NCI-H82 treated with DMSO at 0.1 percent for 48 hours (cell line): ENCODE measurements at regions not wholly inside any gene's neighbourhood (a gene's known extent, or its start where the extent isn't known, plus 50 kb on each side); places are given as distances from the start of the nearest gene placed in this dataset.
"Not testable (repeated sequence)": the region's sequence is repeated elsewhere in the genome, so short reads cannot be mapped to it uniquely, and the experiment has no call there.

ENCODE experiments used
- DNase-seq: peaks from one replicate; lab custom pipeline; 2025; ENCODE audit not compliant: unreplicated experiment; lab: John Stamatoyannopoulos, UW

DNA sequence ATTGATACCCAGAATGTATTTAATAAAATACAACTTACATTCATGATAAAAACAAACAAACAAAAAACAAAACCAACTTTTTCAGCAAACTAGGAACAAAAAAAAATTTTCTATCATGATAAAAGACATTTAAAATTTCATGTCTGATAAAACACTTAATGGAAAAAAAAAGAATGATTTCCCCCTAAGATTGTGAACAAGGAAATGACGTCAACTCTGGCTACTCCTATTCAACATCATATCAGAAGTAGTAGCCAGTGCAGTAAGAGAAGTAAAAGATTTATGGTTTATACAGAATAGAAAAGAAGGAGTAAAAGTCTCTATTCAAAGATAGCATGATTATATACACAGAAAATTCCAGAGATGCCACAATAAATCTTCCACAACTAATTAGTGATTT, 1306.6 kb downstream of the FSCB start:
- DNase-seq, result no peak

DNA sequence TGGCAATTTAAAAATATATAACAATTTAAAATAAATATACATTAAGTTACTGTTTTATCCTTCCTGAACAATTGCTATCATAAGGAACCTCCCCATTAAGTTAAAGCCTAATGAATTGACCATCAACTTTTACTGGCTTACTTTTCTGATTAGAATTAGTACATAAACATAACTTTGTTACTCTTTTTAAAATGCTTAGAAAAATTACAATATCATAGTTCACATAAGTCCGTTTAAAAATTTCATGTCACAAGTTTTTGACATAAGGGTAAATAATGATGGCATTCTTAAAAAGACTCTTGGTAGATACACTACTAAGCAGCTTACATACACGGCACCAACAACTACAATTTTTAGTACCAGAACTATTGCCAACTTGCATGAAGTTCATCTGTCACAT, 1308.6 kb downstream of the FSCB start:
- no peak for DNase-seq

DNA sequence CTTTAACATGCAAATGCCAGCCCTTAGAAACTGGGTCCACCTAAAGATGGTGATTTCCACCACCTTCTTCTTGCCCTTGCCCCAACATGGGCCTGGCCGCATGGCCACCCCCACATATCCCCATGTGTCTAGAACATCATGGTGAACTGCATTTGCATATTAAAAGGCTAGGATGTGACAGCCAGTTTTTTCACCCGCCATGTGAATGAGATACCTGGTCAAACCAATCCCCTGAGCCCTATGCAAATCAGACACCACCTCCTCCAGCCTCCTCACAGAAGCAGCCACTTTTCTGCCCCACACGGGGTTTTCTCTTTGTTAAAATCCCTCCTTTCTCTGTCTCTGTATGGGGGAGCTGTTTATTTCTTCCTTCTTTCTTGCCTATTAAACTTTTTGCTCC, 1322.5 kb downstream of the FSCB start:
- no peak for DNase-seq

DNA sequence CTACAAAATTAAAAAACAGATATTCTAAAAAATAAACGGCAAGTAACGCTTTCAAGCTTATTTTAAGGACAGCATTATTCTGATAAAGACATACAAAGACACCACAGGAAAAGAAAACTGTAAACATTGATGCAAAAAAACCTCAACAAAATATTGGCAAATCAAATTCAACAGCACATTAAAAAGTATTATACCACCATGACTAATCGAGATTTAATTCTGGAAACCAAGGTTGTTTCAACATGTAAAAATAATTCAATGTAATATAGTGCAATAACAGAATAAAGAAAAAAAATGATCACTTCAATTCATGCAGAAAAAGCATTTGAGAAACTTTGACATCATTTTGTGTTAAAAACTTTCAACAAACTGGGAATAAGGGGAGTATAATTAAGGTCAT, 1323.2 kb downstream of the FSCB start:
- DNase-seq, result no peak

DNA sequence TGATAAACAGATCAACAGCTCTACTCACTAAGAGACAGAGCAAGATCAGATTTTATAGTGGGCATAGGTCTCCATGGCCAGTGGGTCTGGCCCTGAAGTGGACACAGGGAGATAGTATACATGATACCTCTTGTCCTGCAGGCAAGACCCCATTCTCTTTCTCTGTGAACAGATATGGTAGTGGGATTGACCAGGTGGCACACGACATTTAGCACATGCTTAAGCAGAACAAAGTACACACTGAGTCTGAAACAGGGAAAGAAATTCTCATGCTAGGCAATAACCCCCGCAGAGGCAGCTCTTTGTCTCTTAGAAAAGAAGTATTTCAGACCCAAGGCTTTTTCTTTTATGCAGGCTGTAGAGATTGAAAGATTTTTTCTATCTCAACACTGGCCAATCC, 1331.2 kb downstream of the FSCB start:
- no peak for DNase-seq

DNA sequence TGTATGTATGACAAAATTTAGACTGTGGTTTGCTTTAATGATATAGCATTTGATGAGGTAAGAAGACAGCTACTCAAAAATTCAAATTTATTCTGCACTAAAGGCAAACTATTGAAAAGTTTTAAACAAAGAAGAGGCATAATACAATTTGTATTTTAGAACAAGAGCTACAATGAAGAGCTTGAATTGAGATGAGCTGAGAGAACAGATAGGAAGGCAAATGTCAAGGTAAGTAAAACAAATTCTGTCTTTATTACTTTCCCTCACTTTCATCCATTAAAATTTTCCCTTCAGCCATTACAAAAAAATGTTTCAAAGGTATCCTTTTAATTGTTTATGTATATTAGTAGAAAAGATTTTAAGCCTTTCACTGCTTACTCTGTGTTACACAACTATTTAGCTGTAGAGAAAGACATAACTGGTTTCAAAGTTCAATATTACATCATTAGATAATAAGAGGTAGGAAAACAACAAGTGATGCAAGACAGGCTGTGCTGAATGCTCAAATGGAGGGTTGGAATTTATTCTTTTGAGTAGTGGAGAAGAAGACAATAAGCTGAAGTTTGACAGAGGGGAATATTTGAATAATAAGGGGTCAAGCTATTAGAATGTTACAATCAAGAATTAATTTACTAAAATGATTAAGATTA, 1334.1 kb downstream of the FSCB start:
- no peak for DNase-seq

DNA sequence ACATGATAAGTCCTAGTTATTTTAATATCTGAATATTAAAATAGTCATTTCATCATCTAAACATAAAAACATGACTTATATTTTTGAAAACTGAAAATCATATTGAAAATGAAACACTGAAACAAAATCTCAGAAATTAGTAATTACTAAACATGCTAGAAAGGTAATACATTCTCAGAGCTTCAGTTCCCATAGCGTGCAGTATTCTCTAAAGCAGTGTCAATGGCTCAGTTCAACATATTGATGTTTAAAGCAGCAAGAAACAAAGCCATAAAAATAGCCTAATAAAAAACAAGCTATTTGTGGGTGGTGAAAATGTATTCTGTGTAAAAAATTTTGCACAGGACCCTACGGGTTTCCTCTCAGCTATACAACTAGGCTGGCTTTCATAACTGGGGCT, 1337.4 kb downstream of the FSCB start:
- no peak for DNase-seq

DNA sequence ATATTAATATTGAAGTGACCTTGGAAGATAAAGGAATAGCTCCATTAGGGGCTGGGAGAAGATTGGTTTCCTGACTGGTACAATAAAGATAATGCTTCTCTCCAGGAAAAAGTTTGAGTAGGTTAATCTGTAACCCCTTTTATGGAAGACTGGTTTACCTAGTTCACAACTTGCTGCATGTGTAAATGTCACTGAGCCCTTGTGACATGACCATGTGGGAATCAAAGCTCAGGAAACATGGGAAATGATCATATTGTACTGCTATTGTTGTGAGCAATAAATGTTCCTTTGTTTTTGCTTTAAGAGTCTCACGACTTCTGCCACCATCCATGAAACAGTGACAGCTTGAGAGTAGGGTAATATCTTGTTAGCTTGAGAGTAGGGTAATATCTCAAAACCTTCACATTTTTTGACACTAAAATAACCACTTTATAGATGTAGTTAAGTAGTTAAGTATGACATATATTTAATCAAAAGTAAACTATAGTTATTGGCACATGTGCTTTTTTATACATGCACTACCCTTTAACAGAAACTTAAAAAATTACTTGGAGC, 1338.6 kb downstream of the FSCB start:
- DNase-seq, result no peak

DNA sequence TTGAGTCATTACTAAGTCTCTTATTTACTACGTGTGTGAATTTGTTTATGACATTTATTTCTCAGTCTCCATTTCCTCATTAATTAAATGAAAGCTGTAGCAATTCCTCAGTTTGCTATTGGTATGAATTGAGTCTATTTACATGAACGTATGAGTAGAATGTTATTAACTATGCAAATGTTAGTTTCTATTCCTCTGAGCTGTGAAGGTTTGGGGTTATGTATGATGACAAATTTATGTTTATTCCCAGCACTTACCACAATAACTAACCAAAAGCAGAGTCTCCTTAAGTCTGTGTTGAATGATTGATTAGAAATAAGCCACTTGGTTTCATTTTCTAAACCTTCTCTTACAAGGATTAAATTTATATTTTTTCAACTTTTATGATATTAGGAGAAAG, 1340.9 kb downstream of the FSCB start:
- DNase-seq, result no peak

DNA sequence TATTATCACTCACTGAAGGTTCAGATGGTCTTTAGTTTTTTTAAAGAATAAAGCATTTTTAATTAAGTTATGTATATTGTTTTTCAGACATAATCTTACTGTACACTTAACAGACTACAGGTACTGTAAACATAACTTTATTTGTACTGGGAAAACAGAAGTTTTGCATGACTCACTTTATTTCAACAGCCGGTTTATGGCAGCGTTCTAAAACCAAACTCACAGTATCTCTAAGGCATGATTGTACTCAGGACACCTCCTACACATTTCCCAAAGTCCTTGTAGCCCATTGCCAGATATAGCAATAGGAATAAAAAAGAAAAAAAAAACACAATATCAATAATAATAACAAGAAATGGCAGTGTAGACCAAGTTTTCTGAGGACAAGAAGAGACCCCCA, 1341.4 kb downstream of the FSCB start:
- DNase-seq, result no peak

DNA sequence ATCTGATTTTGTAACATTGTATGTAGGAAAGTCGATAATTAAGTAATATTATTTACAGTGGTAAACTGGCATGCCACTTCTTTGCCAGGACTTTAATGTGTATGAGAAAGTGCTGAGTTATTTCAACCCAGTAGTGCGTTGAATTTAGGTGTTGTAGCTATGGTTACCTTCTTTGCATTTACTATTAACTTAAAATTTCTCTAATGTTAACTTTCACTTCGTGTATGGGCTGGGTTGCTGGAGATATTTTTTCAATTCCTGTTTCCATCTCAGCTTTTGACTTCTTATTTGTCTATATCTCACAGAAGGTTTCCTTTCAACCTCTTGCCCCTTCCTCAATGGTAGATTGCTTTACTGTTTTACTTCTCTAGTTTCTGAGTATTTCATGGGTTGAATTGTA, 1345.6 kb downstream of the FSCB start:
- DNase-seq, result no peak

DNA sequence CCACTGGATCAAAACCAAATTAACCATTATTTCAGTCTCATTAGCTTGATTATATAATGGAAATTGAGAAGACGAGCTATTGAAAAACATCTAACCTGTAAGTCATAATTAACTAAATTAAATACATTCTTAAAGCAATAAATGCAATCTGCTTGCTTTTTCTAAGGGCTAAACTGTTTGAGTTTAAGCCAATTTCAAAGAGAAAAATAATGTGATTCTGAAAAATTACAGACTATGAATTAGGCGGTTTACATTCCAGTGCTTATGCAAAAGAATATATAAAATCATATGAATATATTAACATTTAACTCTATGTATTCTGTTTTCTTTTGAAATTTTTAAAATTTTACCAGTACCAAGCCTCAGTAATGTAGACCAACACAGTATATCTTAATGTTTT, 1349.4 kb downstream of the FSCB start:
- no peak for DNase-seq

DNA sequence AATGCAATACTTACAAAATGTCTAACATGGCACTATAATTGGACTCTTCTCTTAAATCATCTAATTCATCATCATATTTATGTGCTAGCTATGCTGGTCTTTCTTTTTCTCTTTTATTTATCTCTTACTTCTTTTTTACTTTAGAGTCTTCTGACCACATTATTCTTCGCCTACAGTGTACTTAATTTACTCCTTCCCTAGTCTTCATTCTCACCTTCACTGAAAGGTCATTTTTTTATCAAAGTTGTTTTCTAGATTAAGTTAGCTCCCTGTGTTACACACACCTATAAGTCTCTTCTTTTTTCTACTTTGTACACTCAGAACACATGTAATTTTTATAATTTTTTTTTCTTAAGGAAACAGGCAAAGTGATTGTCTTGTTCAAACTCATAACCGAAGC, 1351.2 kb downstream of the FSCB start:
- no peak for DNase-seq

DNA sequence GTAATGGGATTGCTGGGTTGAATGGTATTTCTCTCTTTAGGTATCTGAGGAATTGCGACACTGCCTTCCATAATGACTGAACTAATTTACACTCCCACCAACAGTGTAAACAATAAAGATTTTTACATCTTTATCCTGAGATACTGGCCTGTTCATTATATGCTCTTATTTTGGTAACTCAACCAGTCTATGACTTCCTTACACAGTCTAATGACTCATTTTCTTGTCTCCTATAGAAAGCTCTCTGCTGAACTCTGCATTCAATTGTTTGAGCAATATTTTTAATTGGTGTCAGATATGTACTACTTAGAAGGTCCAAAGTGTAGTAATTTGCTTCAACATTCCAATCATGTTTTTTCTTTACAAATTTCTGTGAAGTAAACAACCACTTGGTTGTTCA, 1351.8 kb downstream of the FSCB start:
- DNase-seq, result no peak

DNA sequence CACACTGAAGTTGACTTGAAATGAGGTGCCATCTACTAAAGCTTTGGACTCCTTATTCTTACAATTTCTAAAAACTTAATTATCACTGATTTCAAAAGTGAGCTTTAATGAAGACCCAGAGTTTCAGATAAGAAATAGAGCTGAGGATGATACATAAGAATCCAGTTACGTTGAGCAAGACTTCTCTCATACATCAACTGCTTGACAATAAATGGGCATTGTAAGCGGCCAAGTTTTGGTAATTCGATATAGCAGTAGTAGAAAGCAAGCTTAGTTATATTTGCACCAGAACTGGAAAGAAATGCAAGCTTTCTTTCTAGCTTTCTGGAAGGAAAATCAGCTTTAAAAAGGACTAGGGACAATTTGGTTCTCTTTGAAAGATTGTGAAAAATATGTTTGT, 1359.6 kb downstream of the FSCB start:
- no peak for DNase-seq

DNA sequence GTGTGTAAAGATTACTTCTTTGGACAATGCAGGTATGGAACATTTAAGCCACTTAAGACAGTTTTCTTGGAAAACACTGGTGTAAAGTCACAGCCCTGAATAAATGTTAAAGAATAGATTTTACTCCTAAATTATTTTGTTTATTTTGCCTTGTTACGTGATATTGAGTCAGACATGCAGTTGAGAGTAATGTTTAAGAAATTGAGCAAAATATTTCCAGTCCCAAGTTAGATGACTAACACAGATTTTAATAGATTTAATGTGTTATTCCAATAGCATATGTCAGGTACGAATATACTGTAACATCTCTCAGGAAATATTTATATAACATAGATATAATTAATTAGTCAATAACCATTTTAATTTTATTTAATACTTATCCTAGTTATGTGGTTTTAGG, 1361.7 kb downstream of the FSCB start:
- no peak for DNase-seq

DNA sequence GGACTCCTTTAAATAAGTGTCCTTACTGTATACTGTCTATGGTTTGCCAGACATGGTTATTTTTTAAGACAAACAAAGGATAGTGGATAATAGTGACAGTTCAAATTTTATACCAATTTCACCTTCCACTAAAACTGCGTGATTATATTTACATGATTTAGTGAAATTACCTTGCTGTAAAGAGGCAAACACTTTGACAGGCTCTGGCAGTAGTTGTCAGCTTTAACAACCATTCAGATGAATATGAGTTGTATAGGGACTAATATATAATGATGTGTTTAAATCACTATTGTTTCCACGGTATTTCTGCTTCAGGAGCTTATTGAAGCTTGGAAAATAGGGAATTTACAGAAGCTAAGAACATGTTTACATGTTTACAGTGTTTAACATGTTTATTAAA, 1364.0 kb downstream of the FSCB start:
- no peak for DNase-seq

DNA sequence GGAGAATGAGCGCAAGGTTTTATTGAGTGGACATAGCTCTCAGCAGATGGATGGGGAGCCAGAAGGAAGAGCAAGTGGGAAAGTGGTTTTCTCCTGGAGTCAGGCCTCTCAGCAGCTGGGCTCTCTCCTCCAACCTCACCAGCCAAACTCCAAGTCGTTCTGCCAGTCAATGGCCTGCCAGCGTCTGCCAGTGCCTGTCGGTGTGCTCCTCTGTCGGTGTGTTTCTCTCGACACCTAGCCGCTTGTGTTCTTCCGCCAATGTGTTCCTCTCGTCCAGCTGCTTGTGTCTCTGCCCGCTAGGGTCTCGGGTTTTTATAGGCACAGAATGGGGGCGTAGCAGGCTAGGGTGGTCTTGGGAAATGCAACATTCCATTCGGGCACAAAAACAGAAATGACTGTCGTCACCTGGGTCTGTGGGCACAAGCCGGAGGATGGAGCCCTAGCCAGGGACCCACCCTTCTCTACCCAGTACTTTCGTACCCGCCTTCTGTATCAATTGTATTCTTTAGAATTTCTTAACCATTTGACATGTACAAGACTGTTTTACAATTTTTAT, 1365.4 kb downstream of the FSCB start:
- no peak for DNase-seq

DNA sequence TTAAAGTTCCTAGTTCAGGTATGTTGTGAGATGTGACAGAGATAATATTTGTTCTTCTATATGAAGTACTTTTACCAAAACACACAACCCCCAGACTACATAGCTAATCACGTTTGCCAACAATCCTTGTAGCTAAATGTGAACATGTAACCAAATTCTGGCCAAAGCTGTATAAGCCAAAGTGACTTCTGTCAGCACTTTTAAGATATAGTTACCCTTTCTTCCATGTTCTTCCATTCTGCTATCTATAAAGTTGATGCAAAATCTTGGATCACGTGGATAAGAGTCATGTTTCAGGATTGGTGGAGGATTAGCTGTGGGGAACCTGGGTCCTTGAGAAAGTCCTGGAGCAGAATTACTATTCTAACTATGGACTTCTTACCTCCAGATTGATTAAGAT, 1366.6 kb downstream of the FSCB start:
- DNase-seq, result no peak

DNA sequence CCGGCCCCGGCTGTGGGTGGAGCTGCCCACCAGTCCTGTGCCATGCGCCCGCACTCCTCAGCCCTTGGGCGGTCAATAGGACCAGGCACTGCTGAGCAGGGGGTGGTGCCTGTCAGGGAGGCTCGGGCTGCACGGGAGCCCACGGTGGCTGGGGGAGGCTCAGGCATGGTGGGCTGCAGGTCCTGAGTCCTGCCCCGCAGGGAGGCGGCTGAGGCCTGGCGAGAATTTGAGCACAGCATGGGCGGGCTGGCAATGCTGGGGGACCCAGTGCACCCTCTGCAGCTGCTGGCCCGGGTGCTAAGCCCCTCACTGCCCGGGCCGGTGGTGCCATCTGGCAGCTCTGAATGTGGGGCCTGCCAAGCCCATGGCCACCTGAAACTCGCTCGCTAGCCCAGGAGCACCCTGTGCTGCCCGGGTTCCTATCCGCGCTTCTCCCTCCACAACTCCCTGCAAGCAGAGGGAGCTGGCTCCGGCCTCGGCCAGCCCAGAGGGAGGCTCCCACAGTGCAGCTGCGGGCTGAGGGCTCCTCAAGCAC, 1371.1 kb downstream of the FSCB start:
- no peak for DNase-seq

DNA sequence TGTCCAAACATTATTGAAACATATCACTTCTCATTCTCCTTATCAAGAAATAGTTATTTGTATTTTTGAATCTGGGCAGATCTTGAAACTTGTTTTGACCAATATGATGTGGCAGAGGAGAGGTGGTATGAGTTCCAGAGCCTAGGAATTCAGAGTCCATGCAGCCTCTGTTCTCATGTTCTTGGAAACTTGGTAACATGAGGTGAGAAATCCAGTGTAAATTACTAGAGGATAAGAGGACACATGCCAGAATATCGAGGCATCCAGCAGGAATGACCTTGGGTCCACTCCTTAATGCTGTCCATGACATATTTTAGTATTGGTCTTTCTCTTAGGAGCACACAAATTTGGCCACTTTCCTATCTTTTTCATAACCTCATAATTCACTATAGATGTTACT, 1374.6 kb downstream of the FSCB start:
- no peak for DNase-seq

DNA sequence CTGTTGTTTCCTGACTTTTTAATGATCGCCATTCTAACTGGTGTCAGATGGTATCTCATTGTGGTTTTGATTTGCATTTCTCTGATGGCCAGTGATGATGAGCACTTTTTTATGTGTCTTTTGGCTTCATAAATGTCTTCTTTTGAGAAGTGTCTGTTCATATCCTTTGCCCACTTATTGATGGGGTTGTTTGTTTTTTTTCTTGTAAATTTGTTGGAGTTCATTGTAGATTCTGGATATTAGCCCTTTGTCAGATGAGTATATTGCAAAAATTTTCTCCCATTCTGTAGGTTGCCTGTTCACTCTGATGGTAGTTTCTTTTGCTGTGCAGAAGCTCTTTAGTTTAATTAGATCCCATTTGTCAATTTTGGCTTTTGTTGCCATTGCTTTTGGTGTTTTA, 1378.7 kb downstream of the FSCB start:
- DNase-seq, result not testable (repeated sequence)

DNA sequence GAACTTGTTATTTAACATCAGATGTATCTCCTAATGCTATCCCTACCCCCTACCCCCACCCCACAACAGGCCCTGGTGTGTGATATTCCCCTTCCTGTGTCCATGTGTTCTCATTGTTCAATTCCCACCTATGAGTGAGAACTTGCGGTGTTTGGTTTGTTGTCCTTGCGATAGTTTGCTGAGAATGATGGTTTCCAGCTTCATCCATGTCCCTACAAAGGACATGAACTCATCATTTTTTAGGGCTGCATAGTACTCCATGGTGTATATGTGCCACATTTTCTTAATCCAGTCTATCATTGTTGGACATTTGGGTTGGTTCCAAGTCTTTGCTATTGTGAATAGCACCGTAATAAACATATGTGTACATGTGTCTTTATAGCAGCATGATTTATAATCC, 1379.2 kb downstream of the FSCB start:
- DNase-seq, result not testable (repeated sequence)
